NCI-H2227 treated with DMSO at 0.1 percent for 48 hours (cell line): ENCODE measurements at regions not wholly inside any gene's neighbourhood (a gene's known extent, or its start where the extent isn't known, plus 50 kb on each side); places are given as distances from the start of the nearest gene placed in this dataset.
"Not testable (repeated sequence)": the region's sequence is repeated elsewhere in the genome, so short reads cannot be mapped to it uniquely, and the experiment has no call there.

Experiments
- DNase-seq: peaks from one replicate; lab custom pipeline; 2025; lab: John Stamatoyannopoulos, UW

DNA sequence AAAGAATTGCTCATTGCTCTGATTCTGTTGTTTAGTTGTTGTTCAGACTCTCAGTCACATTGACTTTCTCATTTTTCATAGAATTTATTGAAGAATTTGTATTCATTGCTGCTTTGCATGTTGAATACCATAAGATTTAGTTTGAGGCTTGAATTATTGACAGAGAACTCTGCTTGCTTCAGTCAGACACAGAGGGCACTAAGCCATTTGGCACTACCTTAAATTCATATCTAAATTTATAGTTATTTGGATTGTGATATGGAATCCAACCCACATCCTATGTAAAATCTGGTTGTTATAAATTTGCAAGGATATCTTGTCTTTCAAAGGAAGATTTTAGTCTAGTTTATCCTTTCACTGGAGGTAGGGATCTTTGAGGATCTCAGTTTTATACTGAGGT, 1748.6 kb downstream of the BRINP3 start:
- DNase-seq = no peak

- DNase-seq = no peak
These were observed 1742.1 kb downstream of the BRINP3 start for GRCh38 chr1:188735567-188735966.

DNA sequence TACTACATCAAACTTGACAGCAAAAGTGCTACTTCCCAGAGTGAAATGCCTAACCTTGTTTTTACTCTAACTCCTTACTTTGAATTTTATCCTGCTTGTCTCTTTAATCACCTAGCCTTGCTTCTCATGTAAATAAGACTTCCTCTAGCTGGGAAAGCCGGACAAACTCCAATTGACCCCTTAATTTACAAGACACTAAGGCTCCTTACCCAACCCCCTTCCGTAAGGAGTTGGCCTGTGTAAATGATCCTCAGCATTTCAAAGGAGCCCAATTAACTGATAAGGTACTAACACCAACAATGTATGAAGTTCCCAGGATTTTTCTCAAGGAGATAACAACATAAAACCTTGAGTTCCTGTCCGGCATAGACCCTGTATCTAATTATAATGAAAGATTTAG, 1728.4 kb downstream of the BRINP3 start:
- not testable (repeated sequence) for DNase-seq

DNA sequence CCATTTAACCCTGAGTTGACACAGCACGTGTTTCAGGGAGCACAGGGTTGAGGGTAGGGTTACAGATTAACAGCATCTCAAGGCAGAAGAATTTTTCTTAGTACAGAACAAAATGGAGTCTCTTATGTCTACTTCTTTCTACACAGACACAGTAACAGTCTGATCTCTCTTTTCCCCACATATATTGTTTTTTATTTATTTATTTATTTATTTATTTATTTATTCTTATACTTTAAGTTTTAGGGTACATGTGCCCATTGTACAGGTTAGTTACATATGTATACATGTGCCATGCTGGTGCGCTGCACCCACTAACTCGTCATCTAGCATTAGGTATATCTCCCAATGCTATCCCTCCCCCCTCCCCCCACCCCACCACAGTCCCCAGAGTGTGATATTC, 1725.6 kb downstream of the BRINP3 start:
- not testable (repeated sequence) for DNase-seq

DNA sequence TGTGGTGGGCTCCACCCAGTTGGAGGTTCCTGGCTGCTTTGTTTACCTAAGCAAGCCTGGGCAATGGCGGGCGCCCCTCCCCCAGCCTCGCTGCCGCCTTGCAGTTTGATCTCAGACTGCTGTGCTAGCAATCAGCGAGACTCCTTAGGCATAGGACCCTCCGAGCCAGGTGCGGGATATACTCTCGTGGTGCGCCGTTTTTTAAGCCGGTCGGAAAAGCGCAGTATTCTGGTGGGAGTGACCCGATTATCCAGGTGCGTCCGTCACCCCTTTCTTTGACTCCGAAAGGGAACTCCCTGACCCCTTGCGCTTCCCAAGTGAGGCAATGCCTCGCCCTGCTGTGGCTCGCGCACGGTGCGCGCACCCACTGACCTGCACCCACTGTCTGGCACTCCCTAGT, 1719.9 kb downstream of the BRINP3 start:
- DNase-seq = not testable (repeated sequence)

GRCh38 chr1:188761226-188761625, 1716.4 kb downstream of the BRINP3 start:
- DNase-seq = no peak

GRCh38 chr1:188762166-188762743, 1715.4 kb downstream of the BRINP3 start:
- DNase-seq = no peak

DNA sequence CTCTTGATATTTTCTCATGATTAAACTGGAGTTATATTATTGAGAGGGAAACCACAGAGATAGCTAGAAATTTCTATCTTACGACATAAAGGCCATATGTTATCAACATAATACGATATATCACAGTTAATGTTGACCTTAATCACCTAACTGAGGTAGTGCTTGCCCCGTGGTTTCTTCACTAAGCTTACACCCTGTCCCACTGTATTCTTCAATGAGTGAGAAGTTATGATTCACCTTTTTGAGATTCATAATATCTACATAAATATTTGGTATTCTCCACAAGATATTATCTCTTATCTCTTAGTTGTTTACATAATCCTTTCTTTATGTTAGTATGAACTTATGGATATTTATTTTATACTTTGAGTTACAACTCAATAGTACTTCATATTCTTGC, 1714.1 kb downstream of the BRINP3 start:
- no peak for DNase-seq

DNA sequence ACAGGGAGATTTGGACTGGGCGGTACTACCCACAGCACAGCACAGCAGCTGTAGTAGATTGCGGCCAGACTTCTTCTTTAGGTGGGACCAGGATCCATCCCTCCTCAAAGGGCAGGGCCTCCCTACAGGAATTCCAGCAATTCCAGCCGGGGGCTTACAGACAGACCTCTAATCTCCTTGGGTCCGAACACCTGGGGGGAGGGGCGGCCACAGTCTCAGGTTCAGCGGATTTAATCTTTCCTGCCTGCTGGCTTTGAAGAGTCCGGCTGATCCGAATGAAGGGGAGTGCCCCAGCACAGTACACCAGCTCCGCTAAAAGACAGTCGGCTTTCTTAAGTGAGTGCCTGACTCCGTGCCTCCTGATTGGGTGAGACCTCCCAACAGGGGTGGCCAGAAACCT, 1708.5 kb downstream of the BRINP3 start:
- DNase-seq = no peak

- DNase-seq = no peak
These were observed 1707.7 kb downstream of the BRINP3 start for GRCh38 chr1:188769936-188770335.

DNA sequence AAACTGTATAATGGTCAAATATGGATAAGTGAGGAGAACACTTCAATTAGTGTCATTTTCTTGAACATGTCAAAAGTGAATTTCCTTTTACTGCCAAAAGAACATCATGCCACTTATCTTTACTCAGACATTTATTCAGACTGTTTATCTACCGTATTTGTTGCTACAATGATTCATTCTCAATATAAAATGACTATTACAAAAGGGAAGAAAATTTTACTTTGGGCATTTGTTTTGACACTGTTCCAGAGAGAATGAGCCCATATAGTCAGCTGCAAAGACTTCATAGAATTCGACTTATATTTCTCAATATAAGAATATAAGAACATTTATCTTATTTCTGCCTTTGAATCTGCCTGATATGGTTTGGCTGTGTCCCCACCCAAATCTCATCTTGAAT, 1699.1 kb downstream of the BRINP3 start:
- no peak for DNase-seq

GRCh38 chr1:188782220-188782841, 1695.3 kb downstream of the BRINP3 start:
- no peak for DNase-seq

- no peak for DNase-seq
These were observed 1682.7 kb downstream of the BRINP3 start for GRCh38 chr1:188794969-188795368.

- DNase-seq = not testable (repeated sequence)
These were observed 1665.5 kb downstream of the BRINP3 start for GRCh38 chr1:188812153-188812552.

DNA sequence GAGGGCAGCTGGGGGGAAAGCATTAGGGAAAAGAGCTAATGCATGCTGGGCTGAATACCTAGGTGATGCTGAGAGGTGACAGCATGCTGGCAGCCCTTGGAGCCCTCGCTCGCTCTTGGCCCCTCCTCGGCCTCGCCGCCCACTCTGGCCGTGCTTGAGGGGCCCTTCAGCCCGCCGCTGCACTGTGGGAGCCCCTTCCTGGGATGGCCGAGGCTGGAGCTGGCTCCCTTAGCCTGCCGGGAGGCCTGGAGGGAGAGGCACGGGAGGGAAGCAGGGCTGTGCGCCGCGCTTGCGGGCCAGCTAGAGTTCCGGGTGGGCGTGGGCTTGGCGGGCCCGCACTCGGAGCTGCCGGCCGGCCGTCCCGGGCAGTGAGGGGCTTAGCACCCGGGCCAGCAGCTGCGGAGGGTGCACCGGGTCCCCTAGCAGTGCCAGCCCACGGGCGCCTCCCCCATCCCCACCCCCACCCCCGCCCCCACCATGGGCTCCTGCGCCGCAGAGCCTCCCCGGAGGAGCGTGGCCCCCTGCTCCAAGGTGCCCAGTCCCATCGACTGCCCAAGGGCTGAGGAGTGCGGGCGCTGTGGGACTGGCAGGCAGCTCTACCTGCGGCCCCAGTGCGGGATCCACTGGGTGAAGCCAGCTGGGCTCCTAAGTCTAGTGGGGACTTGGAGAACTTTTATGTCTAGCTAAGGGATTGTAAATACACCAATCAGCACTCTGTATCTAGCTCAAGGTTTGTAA, 1664.7 kb downstream of the BRINP3 start:
- DNase-seq = not testable (repeated sequence)

- no peak for DNase-seq
These were observed 1659.8 kb downstream of the BRINP3 start for GRCh38 chr1:188817814-188818213.

DNA sequence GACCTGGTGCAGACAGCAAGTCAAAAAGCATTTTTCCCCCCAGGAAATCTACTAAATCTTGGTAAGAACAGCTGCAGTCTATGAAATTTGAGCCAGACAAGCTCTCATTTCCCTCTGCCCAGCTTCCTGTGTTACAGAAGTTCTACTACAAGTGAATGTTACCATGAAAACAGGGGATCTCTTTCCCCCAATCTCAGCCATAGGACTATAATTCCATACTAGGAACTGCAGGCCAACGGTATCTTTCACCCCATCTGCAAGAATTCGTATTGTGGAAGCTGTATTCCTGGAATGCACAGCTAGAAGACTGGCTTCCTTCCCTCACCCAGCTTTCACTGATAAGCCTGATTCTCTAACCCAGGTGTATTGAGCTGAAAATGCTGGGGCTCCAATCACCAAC, 1655.4 kb downstream of the BRINP3 start:
- DNase-seq = no peak

GRCh38 chr1:188825471-188825870, 1652.2 kb downstream of the BRINP3 start:
- no peak for DNase-seq

- DNase-seq = no peak
These were observed 1650.9 kb downstream of the BRINP3 start for GRCh38 chr1:188826800-188827199.

DNA sequence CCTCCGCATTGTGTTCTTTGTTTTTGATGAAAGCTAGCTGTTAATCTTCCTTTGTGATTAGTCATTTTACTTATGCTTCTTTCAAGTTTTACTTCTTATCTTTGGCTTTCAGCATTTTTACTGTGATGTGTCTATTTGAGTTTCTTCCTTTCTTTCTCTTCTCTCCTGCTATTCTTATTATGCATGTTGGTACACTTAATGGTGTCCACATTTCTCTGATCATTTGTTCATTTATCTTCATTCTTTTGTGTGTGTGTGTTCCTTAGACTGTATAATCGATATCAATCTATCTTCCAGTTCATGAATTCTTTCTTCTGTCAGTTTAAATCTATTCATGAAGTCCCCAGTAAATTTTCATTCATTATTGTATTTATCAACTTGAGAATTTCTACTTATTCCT, 1650.3 kb downstream of the BRINP3 start:
- no peak for DNase-seq

- not testable (repeated sequence) for DNase-seq
These were observed 1636.5 kb downstream of the BRINP3 start for GRCh38 chr1:188841111-188841696.

GRCh38 chr1:188846468-188846867, 1631.2 kb downstream of the BRINP3 start:
- DNase-seq = no peak

DNA sequence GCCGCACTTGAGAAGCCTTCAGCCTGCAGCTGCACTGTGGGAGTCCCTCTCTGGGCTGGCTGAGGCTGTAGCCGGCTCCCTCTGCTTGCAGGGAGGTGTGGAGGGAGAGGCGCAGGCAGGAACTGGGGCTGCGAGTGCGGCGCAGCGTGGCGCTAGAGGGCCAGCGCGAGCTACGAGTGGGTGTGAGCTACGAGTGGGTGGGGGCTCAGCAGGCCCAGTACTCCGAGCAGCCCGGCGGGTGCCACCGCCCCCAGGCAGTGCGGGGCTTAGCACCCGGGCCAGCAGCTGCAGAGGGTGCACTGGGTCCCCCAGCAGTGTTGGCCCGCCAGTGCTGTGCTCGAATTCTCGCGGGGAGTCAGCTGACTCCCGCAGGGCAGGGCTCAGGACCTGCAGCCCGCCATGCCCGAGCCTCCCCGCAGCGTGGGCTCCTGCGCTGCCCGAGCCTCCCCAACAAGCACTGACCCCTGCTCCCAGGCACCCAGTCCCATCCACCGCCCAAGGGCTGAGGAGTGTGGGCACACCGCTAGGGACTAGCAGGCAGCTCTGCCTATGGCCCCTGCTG, 1620.1 kb downstream of the BRINP3 start:
- no peak for DNase-seq
